ENCODE measurements at regions not wholly inside any gene's neighbourhood (a gene's known extent, or its start where the extent isn't known, plus 50 kb on each side); places are given as distances from the start of the nearest gene placed in this dataset.
"Not testable (repeated sequence)": the region's sequence is repeated elsewhere in the genome, so short reads cannot be mapped to it uniquely, and the experiment has no call there.

DNA sequence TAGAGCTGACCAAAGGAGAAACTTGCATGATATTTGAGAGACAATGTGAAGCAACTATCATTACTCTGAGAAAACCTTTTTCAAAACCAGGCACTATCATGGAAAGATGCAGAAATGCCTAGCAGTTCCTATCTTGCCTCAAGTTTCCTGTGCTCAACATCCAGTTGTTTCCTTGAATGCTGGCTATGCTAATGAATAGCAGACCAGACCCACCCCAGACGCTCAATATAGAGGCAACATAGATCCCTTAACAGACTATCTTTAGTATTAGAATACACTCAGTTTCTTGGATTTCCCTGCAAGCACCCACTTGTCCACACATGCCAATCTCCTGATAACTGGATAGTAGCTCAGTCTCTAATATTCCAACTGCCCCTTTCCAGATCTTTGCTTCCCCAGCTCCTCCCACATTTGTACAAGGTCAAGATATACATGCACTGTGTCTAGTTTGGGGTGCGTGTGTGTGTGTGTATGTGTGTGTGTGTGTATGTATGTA lies 93.3 kb upstream of the PCSK5 start:
- no peak for DNase-seq

DNA sequence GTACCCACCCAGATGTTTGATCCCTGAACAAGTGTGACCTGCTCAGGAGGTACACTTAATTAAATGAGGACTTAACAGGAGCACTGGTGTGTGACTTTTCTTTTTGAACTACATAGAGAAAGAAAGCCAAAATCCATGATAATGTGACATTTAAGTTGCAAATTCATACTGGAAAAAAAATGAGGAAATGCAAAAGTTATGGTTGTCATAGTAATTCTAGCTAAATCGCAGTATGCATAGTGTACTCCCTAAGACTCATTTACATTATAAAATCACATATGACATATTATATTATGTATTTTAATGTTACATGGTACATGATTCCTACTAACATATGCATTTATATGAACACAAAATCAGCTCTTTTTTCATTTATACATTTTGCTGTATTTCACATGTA lies 92.0 kb upstream of the PCSK5 start:
- no peak for DNase-seq

GRCh38 chr9:75803130-75803529 lies 87.3 kb upstream of the PCSK5 start:
- no peak for DNase-seq

- no peak for DNase-seq
These were observed 80.4 kb upstream of the PCSK5 start for GRCh38 chr9:75810063-75810462.

- no peak for DNase-seq
These were observed 78.8 kb upstream of the PCSK5 start for GRCh38 chr9:75811692-75812091.

DNA sequence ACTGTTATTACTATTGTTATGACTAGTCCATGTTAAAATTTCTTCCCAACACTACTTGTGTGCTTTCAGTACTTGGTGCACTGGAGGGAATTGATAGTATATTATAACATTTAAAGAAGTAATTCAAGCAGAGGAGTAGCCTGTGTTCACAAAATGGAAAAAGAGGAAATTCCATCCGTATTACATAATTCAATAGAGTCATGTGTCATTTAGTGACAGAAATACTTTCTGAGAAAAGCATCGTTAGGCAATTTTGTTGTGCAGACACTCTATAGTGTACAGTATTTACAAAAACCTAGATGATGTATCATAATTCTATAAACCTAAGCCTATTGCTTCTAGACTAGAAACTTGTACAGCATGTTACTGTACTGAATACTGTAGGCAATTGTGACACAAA lies 78.3 kb upstream of the PCSK5 start:
- DNase-seq, result no peak

GRCh38 chr9:75814667-75815066 lies 75.8 kb upstream of the PCSK5 start:
- DNase-seq, result no peak

DNA sequence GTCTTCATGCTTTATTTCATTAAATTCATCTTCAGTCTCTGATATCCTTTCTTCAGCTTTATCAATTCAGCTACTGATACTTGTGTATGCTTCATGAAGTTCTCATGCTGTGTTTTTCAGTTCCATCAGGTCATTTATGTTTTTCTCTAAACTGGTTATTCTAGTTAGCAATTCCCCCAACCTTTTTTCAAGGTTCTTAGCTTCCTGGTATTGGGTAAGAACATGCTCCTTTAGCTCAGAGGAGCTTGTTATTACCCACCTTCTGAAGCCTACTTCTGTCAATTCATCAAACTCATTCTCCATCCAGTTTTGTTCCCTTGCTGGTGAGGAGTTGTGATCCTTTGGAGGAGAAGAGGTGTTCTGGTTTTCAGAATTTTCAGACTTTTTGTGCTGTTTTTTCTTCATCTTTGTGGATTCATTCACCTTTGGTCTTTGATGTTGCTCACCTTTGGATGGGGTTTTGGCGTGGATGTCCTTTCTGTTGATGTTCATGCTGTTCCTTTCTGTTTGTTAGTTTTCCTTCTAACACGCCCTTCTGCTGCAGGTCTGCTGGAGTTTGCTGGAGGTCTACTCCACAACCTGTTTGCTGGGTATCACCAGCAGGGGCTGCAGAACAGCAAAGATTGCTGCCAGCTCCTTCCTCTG lies 69.9 kb upstream of the PCSK5 start:
- not testable (repeated sequence) for DNase-seq

GRCh38 chr9:75823151-75823550 lies 67.3 kb upstream of the PCSK5 start:
- no peak for DNase-seq

DNA sequence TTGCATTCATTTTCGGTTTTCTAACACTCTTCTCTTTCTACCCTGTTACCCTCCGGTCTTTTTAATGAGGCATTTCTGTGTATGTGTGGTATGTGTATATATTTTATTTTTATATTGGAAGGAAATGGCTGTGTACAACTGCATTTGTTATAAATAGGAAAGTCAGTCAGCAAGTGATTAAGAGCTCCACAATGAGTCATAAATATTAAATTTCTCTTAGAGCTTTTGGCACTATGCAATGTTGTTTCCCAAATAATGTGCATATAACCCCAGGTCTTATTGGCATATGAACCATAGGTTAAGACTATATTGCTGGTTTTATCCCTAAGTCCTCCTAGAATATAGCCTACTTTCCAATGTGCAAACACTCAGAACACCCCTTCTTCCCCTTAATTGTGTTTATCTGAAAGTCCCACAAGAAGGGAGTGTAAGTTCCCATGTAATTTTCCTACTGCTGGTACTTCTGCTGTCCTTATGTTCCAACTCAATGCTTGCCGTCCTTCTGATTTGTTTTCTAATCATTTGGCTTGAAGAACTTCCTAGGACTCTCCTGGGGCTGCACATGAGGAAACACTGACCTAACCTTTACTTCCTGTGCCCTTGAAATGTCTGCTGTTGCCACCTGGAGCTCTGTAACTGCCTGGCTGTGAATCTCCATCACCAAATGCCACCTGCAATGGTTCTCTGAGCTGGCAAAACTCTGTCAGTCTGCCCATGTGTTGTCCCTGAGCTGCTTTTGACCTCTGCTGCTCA lies 65.5 kb upstream of the PCSK5 start:
- no peak for DNase-seq

GRCh38 chr9:75826314-75826713 lies 64.2 kb upstream of the PCSK5 start:
- DNase-seq, result no peak

- DNase-seq, result no peak
These were observed 60.2 kb upstream of the PCSK5 start for GRCh38 chr9:75830303-75830702.

DNA sequence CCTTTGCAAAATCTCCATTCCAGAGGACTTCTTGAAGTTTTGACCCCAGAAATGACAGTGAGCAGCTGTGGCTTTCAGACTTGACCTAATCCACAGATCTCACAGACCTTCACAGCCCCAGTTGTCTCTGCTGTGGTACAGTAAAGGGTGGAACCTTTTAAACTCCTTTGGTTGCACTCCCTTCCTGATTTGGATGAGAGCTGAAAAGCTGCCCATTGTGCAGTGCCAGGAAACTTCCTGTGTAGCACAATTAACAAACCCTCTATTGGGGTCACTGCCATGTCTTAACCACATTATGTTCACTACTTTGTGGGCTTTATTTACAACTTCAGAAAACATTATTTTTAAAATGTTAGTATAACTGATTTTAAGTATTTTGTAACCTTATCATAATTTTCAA lies 56.7 kb upstream of the PCSK5 start:
- DNase-seq, result no peak

DNA sequence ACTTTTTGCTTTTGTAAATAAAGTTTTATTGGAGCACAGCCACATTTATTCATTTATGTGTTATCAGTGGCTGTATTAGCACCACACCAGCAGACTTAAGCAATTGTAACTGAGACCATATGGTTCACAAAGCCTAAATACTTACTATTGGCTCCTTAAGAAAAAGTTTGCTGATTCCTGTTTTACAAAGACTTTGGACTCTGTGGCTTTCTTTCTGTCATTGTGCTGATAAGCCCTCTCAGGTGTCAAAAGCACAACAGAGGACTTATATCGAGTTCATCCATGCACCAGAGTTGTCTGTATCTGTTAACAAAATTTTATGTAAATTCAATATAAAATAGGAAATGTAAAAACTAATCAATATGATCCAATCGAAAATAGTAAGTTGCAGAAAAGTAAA lies 55.6 kb upstream of the PCSK5 start:
- no peak for DNase-seq
